IMR-90 (cell line): ENCODE measurements at regions not wholly inside any gene's neighbourhood (a gene's known extent, or its start where the extent isn't known, plus 50 kb on each side); places are given as distances from the start of the nearest gene placed in this dataset.

Experiments
- ATAC-seq: fragments of 200-7000 bp; cut with Tn5 transposase; 2 replicates; pipeline ENCODE4 v1.9.1; 2020; ENCODE audit warnings: low read depth, mild to moderate bottlenecking, moderate library complexity
- BruUV-seq: library from RNA; stranded (reverse); fragments of 400-500 nt; replicated peaks from 2 replicates; lab custom pipeline; 2021; lab: Mats Ljungman, UMichigan
- CTCF ChIA-PET: fragments of 300-600 bp; formaldehyde crosslinking; extraction: SDS; loops from one replicate; lab custom pipeline; 2021; ENCODE audit warnings: antibody characterized with exemption; lab: Yijun Ruan, JAX
- POLR2A ChIA-PET: fragments of 300-600 bp; sonication (Branson Sonifier 250); formaldehyde crosslinking; loops from one replicate; lab custom pipeline; 2022; ENCODE audit warnings: antibody characterized with exemption; ENCODE audit not compliant: unreplicated experiment; lab: Charles Lee
- DNase-seq: peaks from one replicate; pipeline ENCODE4 v3.0.0; 2013
- H2AFZ ChIP-seq: replicated peaks from 2 replicates; pipeline ENCODE3; 2013; ENCODE audit warnings: low read length, mild to moderate bottlenecking; ENCODE audit not compliant: poor library complexity
- H2AK5ac ChIP-seq: 2 replicates; pipeline ENCODE4 v1.6.1; 2013; ENCODE audit warnings: low read depth, low read length, inconsistent platforms
- H2AK9ac ChIP-seq: replicated peaks from 2 replicates; pipeline ENCODE3; 2013; ENCODE audit warnings: mild to moderate bottlenecking, low read depth, low read length, moderate library complexity; ENCODE audit not compliant: poor library complexity
- H2BK120ac ChIP-seq: 2 replicates; pipeline ENCODE4 v1.6.1; 2013; ENCODE audit warnings: low read depth, low read length, inconsistent platforms
- H2BK15ac ChIP-seq: 3 replicates; pipeline ENCODE4 v1.6.1; 2013; ENCODE audit warnings: low read depth, low read length, inconsistent platforms
- H2BK20ac ChIP-seq: 2 replicates; pipeline ENCODE4 v1.6.1; 2013; ENCODE audit warnings: low read depth, mild to moderate bottlenecking, inconsistent platforms, low read length, moderate library complexity
- H2BK5ac ChIP-seq: 2 replicates; pipeline ENCODE4 v1.6.1; 2013; ENCODE audit warnings: mild to moderate bottlenecking, low read depth, low read length, inconsistent platforms; ENCODE audit not compliant: poor library complexity, severe bottlenecking
- H3K14ac ChIP-seq: replicated peaks from 2 replicates; pipeline ENCODE4 v1.6.1; 2013; ENCODE audit warnings: low read depth, low read length, inconsistent platforms
- H3K18ac ChIP-seq: 2 replicates; pipeline ENCODE4 v1.6.1; 2013; ENCODE audit warnings: low read depth, low read length, control low read depth
- H3K23ac ChIP-seq: 2 replicates; pipeline ENCODE4 v1.6.1; 2013; ENCODE audit warnings: low read depth, low read length, inconsistent platforms
- H3K27ac ChIP-seq: 2 replicates; pipeline ENCODE4 v1.5.1; 2013; ENCODE audit warnings: mild to moderate bottlenecking, control low read depth, low read length; ENCODE audit not compliant: insufficient read depth
- H3K27me3 ChIP-seq: 2 replicates; pipeline ENCODE4 v1.6.1; 2013; ENCODE audit warnings: low read length; ENCODE audit not compliant: control insufficient read depth, insufficient read depth
- H3K36me3 ChIP-seq: 2 replicates; pipeline ENCODE4 v1.6.1; 2013; ENCODE audit warnings: low read length, mixed read lengths; ENCODE audit not compliant: control insufficient read depth, insufficient read depth
- H3K4ac ChIP-seq: 2 replicates; pipeline ENCODE4 v1.6.1; 2013; ENCODE audit warnings: low read depth, low read length, inconsistent platforms
- H3K4me1 ChIP-seq: 2 replicates; pipeline ENCODE4 v1.6.1; 2013; ENCODE audit warnings: low read length, mixed read lengths; ENCODE audit not compliant: control insufficient read depth, insufficient read depth
- H3K4me2 ChIP-seq: 2 replicates; pipeline ENCODE4 v1.6.1; 2013; ENCODE audit warnings: low read depth, mild to moderate bottlenecking, control low read depth, low read length, moderate library complexity
- H3K4me3 ChIP-seq: 2 replicates; pipeline ENCODE4 v1.5.1; 2013; ENCODE audit warnings: low read depth, mild to moderate bottlenecking, control low read depth, low read length, moderate library complexity; ENCODE audit not compliant: insufficient read depth
- H3K56ac ChIP-seq: 2 replicates; pipeline ENCODE4 v1.6.1; 2013; ENCODE audit warnings: low read length, inconsistent platforms; ENCODE audit not compliant: insufficient read depth; ENCODE audit errors: extremely low read depth
- H3K79me1 ChIP-seq, 2 experiments: 2 replicates each; pipeline ENCODE4 v1.6.1; 2013; ENCODE audit warnings: low read length in 2 of 2, inconsistent platforms in 1 of 2, low read depth in 1 of 2
- H3K9ac ChIP-seq: 2 replicates; pipeline ENCODE4 v1.6.1; 2013; ENCODE audit warnings: low read depth, low read length, control low read depth
- H3K9me1 ChIP-seq: 2 replicates; pipeline ENCODE4 v1.6.1; 2013; ENCODE audit warnings: low read length, inconsistent platforms; ENCODE audit not compliant: insufficient read depth
- H3K9me3 ChIP-seq: 2 replicates; pipeline ENCODE4 v1.6.1; 2013; ENCODE audit warnings: low read length; ENCODE audit not compliant: control insufficient read depth, insufficient read depth
- H4K20me1 ChIP-seq: 2 replicates; pipeline ENCODE4 v1.6.1; 2013; ENCODE audit warnings: low read length, inconsistent platforms; ENCODE audit not compliant: insufficient read depth
- H4K5ac ChIP-seq: 2 replicates; pipeline ENCODE4 v1.6.1; 2013; ENCODE audit warnings: mild to moderate bottlenecking, low read depth, low read length, control low read depth
- H4K8ac ChIP-seq, 2 experiments: 2 replicates each; pipeline ENCODE4 v1.6.1; 2013; ENCODE audit warnings: low read depth in 2 of 2, low read length in 2 of 2, control low read depth in 1 of 2, inconsistent platforms in 1 of 2
- H4K91ac ChIP-seq: 2 replicates; pipeline ENCODE4 v1.6.1; 2013; ENCODE audit warnings: low read depth, low read length, inconsistent platforms; ENCODE audit not compliant: insufficient read depth
- CHD1 ChIP-seq: IDR thresholded peaks from 2 replicates; pipeline ENCODE4 v1.6.1; 2012; ENCODE audit warnings: low read depth, low read length, improper control_type of control experiment
- CTCF ChIP-seq: conservative IDR thresholded peaks from 2 replicates; pipeline ENCODE4 v1.5.1; 2012; ENCODE audit warnings: mild to moderate bottlenecking, low read depth, low read length, improper control_type of control experiment
- ELK1 ChIP-seq: fragments of 150-350 bp; IDR thresholded peaks from 2 replicates; pipeline ENCODE4 v1.6.1; 2016; ENCODE audit warnings: low read depth, mild to moderate bottlenecking, low read length, moderate library complexity, borderline replicate concordance
- FOS ChIP-seq: fragments of 150-350 bp; IDR thresholded peaks from 2 replicates; pipeline ENCODE4 v1.6.1; 2016; ENCODE audit warnings: low read depth, low read length
- MAZ ChIP-seq: IDR thresholded peaks from 2 replicates; pipeline ENCODE4 v1.6.1; 2012; ENCODE audit warnings: low read depth, mild to moderate bottlenecking, low read length, improper control_type of control experiment, moderate library complexity, borderline replicate concordance
- POLR2A ChIP-seq: IDR thresholded peaks from 2 replicates; pipeline ENCODE4 v1.6.1; 2012; ENCODE audit warnings: mild to moderate bottlenecking, low read depth, low read length
- RCOR1 ChIP-seq: IDR thresholded peaks from 2 replicates; pipeline ENCODE4 v1.6.1; 2012; ENCODE audit warnings: mild to moderate bottlenecking, low read length, improper control_type of control experiment; ENCODE audit not compliant: insufficient replicate concordance
- SMC3 ChIP-seq: fragments of 150-350 bp; IDR thresholded peaks from 2 replicates; pipeline ENCODE4 v1.6.1; 2016; ENCODE audit warnings: low read depth, mild to moderate bottlenecking, antibody characterized with exemption, low read length, moderate library complexity
- WGBS, 2 experiments: methylation state at CpG; one replicate each; pipeline versions ENCODE4 v1.1.5 to v1.1.7; 2013; ENCODE audit warnings: missing lambda C conversion rate in 2 of 2; ENCODE audit not compliant: insufficient read length in 1 of 2; ENCODE audit errors: extremely low coverage in 2 of 2; 5-methylcytosine and 5-hydroxymethylcytosine counted together
- dilution Hi-C: fragments of 300-500 bp; cut with HindIII; formaldehyde crosslinking; loops from one replicate; pipeline ENCODE4 v1.14.3; 2018; ENCODE audit warnings: low sequenced_read_pairs; ENCODE audit not compliant: unreplicated experiment
- in situ Hi-C: fragments of 300-500 bp; cut with MboI; formaldehyde crosslinking; loops from 3 replicates; pipeline ENCODE4 v1.14.3; 2019; ENCODE audit warnings: low sequenced_read_pairs, inconsistent platforms, mixed read lengths
- intact Hi-C: fragments of 100-400 bp; cut with micrococcal nuclease; formaldehyde crosslinking; loops from 2 replicates; pipeline ENCODE4 v1.10.0; 2022
- TF ChIP-seq, protein P1 (sequence below): fragments of 150-350 bp; IDR thresholded peaks from 2 replicates; pipeline ENCODE4 v1.6.1; 2017; ENCODE audit warnings: mild to moderate bottlenecking, antibody characterized with exemption, low read length, low read depth

DNA sequence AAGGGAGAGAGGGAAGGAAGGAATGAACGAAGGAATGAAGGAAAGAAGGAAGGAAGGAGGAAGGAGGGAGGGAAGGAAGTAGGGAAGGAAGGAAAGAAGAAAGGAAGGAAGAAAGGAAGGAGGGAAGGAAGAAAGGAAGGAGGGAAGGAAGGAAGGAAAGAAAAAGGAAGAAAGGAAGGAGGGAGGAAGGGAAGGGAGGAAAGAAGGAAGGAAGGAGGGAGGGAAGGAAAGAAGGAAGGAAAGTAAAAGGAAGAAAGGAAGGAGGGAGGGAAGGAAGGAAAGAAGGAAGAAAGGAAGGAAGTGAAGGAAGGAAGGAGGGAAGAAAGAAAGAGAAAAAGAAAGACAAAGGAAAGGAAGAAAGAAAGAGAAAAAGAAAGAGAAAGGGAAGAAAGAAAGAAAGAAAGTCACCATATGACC, 442.4 kb downstream of the RBFOX1 start:
- BruUV-seq = no TSS peak
- 14 to 100% methylated on average over 1 of the region's 1 CpG for WGBS, 2 experiments

More for the DNA sequence above, 442.4 kb downstream of the RBFOX1 start:
- Histone ChIP-seq H3K27ac (no peak overlapping the region), H3K79me1 (no peaks in the 10 kb centered on the region), H4K20me1 (no peaks in the 10 kb centered on the region), H3K56ac (no peak overlapping the region), H2BK5ac (no peak overlapping the region), H2AK5ac (no peak overlapping the region), H3K4me1 (no peaks in the 10 kb centered on the region), H3K4me2 (no peak overlapping the region), H3K18ac (no peak overlapping the region), H4K8ac (no peak overlapping the region), H2AK9ac (no peak overlapping the region), H2AFZ (no peak overlapping the region), H3K27me3 (no peaks in the 10 kb centered on the region), H3K9me1 (no peaks in the 10 kb centered on the region), H2BK15ac (no peak overlapping the region), H3K9ac (no peak overlapping the region), H3K14ac (no peak overlapping the region), H4K91ac (no peak overlapping the region), H3K36me3 (no peaks in the 10 kb centered on the region), H3K9me3 (peaks cover 15% of the 10 kb centered on the region), H2BK20ac (no peak overlapping the region), H3K4ac (no peak overlapping the region), H2BK120ac (no peak overlapping the region), H4K5ac (no peak overlapping the region), H3K4me3 (no peak overlapping the region), H3K23ac (no peak overlapping the region)
- dilution Hi-C loops (no loop called here), in situ Hi-C loops (no loop called here), intact Hi-C loops (no loop called here)
- no peak for ATAC-seq
- POLR2A ChIA-PET = no interaction called here
- CTCF ChIA-PET = no interaction called here
- TF ChIP-seq ELK1 (no peak), FOS (no peak), CTCF (no peak), POLR2A (no peak), CHD1 (no peak), RCOR1 (no peak), SMC3 (no peak), MAZ (no peak)
- TF ChIP-seq, protein P1, sequence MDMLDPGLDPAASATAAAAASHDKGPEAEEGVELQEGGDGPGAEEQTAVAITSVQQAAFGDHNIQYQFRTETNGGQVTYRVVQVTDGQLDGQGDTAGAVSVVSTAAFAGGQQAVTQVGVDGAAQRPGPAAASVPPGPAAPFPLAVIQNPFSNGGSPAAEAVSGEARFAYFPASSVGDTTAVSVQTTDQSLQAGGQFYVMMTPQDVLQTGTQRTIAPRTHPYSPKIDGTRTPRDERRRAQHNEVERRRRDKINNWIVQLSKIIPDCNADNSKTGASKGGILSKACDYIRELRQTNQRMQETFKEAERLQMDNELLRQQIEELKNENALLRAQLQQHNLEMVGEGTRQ = no peak
- DNase-seq = no peak
